Stimulated activated CD4-positive, alpha-beta T cell treated with anti-CD3 and anti-CD28 coated beads, Interleukin-4, amount 100 ng/mL, for 48 hours (primary cell): ENCODE measurements at regions not wholly inside any gene's neighbourhood (a gene's known extent, or its start where the extent isn't known, plus 50 kb on each side); places are given as distances from the start of the nearest gene placed in this dataset.
"Not testable (repeated sequence)": the region's sequence is repeated elsewhere in the genome, so short reads cannot be mapped to it uniquely, and the experiment has no call there.

ENCODE experiments used
- DNase-seq, 2 donors: peaks; one replicate each; pipeline ENCODE4 v3.0.0-alpha.2; 2020; ENCODE audit warnings: low read depth in 2 of 2

GRCh38 chr4:186958726-186959350 lies 235.2 kb upstream of the FAT1 start:
- DNase-seq = no peak

- no peak for DNase-seq
Measured at GRCh38 chr4:186979961-186980745, 256.5 kb upstream of the FAT1 start.

DNA sequence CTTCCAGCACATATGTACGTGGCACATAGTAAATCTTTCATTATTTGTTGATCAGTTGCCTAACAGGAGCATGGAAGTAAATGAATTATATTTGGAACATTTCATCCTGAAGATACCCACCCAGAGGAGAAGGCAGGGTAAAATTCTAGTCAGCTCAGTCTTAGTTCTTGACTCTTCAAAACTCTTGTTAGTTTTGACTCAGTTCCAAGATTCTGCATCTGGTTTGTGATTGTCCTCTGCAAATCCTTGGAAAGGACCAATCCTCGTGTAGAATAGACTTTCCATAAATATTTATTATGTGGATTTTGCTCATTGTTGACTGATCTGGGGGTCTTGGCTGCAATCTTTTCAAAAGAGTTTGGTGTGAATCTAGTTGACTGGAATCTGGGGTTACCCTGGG lies 257.5 kb upstream of the FAT1 start:
- no peak for DNase-seq

DNA sequence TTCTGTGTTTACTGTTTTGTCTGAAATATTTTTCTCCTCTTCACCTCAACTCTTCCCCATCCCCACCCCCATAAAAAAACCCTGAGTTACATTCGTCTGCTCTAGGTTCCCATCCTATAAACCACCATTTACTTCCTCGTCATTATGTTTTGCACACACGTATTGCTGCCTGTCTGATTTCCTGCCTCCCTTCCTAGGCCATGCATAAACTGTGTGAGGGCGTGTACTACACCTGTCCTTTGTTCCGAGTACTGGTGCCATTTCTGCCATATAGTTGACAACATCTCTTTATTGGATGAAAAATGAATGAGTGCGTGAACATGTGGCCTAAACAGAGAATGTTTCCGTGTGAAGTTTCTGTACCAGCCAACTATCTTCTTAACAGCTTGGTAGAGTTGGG lies 258.5 kb upstream of the FAT1 start:
- DNase-seq = no peak

DNA sequence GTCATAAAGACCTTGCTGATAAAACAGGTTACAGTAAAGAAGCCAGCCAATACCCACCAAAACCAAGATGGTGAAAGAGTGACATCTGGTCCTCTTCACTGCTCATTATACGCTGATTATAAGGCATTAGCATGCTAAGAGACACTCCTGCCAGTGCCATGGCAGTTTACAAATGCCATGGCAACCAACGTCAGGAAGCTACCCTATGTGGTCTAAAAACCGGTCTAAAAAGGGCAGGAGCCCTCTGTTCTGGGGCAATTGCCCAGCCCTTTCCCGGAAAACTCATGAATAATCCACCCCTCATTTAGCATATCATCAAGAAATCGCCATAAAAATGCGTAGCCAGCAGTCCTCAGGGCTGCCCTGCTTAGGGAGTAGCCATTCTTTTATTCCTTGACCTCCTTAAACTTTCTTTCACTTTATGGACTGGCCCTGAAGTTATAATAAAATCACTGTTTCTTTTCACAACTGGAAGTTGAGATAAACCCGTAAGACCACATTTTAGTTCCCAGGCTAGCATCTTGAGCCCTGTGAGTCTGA lies 260.5 kb upstream of the FAT1 start:
- no peak for DNase-seq

DNA sequence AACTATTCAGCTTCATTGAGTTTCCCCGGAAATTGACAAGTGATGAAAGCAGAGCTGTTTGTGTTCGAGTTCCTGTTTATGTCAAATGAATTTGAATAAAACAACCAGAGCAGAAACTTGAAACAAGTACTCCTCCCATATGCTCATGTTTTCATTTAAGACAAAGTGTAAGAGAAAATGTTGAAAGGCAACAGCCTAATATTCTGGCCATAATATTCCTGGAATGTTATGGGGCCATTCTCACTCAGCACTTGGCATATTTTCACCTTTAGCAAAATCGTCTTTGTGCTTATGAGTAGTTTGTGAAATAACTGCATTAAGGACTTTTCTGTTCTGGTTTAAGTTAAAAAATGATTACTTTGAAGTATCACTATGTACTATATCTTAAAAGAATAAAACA lies 276.0 kb upstream of the FAT1 start:
- DNase-seq = no peak

GRCh38 chr4:187000281-187000680 lies 276.6 kb upstream of the FAT1 start:
- DNase-seq = no peak

- not testable (repeated sequence) for DNase-seq
Measured at GRCh38 chr4:187002133-187002532, 278.5 kb upstream of the FAT1 start.

DNA sequence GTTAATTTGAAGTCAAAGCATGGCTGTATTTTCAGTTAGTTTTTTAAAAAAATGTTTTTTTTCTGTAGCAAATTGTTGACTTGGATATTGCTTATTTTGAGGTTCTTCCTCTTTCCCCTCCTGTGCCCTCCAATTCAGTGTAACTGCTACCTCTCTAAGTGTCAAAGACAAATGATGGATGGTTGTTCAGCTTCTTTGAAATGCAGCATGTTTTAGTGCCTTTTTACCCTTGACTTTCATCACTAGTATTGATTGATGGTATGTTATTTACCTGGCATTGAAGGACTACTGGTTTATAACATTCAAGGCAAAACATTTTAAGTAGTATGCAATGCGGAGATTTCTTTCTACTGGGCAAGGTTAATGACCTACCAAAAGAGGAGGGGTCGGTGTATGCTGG lies 281.0 kb upstream of the FAT1 start:
- DNase-seq = no peak

- no peak for DNase-seq
Measured at GRCh38 chr4:187006189-187006618, 282.5 kb upstream of the FAT1 start.

- DNase-seq = no peak
Measured at GRCh38 chr4:187010052-187010451, 286.4 kb upstream of the FAT1 start.

DNA sequence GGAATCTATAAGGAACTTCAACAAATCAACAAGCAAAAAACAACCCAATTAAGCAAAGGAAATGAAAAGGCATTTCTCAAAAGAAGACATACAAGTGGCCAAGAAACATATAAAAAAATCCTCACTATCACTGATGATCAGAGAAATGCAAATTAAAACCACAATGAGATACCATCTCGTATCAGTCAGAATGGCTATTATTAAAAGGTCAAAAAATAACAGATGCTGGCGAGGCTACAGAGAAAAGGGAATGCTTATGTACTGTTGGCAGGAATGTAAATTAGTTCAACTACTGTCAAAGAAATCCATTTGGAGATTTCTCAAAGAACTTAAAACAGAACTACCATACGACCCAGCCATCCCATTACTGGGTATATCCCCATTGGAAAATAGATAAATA lies 292.4 kb upstream of the FAT1 start:
- no peak for DNase-seq

GRCh38 chr4:187017147-187017546 lies 293.5 kb upstream of the FAT1 start:
- no peak for DNase-seq

DNA sequence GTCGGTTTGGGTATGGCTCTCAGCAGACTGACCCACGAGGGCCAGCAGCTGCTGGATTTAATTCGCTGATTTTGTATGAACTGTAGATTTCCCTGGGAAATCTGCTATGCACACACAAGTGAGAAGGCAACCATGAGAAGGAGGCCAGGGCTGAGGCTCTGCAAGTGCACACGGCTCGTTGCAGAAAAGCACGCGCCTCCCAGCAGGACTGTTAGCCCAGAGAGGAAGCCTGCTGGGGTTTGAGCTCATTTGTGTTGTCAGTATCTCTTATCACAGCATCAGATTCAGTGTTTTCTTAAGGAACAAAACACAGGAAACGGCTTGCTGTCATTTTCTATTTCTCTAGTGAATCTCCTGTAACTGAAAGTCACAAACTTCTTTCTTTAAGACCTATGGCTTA lies 296.2 kb upstream of the FAT1 start:
- no peak for DNase-seq

- DNase-seq = no peak
Measured at GRCh38 chr4:187020676-187021075, 297.0 kb upstream of the FAT1 start.

DNA sequence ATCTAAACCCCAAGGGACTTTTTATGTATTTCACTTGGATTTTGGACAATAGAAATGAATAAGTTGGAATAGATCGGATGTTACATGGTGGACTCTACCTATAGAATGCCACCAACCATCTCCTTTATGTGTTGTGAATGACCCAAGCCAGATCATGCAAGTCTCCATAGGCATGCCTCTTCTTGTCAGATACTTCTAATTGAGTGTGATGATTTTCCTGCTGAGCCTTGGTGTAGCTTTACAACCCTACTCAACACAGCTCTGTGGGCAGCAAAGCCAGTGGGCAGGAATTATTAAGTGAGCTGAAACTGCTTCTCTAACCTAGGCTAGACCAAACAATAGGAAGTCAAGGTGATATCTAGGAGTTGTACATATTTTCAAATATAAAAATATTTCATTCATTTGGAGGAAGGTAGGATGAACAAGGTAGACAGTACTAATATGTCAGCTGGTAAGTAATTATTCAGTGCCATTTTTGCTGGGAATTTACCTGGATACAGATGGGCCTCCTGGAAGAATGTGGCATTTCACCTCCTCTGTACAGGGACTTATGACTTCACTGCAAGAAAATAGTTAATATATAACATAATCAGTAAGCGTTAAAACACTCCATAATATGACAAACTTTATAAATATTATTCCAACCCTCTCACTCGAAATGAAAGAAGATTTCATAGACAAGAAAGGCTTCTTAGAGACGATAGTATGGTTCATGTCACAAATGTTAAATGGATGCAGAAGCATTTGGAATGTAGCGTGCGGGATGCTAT lies 298.0 kb upstream of the FAT1 start:
- DNase-seq = no peak

GRCh38 chr4:187027272-187027671 lies 303.6 kb upstream of the FAT1 start:
- DNase-seq = no peak

DNA sequence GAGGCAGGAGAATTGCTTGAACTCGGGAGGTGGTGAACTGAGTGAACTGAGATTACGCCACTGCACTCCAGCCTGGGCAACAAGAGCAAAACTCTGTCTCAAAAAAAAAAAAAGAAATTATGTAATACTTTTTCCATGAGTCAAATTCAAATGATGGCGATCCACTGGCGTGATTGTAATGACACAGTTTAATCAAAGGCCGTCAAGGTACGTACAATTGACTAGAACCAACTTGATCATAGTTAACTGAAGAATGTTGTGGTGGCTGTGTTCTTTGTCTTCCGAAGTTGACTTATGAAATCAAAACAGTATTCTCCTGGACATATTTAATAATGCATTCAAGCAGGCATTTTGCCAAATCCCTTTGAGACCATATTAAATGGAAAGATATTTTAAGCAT lies 318.6 kb upstream of the FAT1 start:
- DNase-seq = no peak

DNA sequence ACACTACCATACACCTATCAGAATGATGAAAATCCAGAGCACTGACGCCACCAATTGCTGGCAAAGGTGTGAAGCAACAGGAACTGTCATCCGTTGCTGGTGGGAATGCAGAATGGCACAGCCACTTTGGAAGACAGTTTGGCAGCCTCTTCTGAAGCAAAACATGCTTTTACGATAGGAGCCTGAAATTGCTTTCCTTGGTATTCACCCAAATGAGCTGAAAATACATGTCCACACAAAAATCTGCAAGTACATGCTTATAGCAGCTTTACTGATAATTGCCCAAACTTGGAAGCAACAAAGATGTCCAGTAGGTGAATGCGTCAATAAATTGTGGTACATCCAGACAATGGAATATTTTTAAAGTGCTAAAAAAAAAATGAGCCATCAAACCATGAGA lies 322.8 kb upstream of the FAT1 start:
- DNase-seq = no peak

DNA sequence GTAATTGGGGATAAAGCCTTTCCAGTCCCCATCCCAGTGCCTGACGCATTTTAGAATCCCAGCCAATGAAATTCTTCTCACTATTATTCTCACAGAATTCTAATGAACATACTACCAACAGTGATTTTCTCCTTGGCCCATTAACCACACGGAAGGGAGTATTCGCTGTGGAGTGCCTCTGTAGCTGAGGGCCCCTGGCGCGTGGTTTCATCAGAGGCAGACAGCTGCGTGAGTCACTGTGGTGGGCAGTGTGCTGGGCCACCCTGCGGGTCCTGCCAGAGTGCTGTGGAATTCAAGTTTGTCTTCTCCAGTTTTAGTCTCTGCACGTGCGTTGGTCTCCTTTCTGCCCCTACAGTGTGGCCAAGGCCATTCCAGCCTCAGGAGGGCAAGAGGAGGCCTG lies 335.4 kb upstream of the FAT1 start:
- no peak for DNase-seq

GRCh38 chr4:187059895-187060294 lies 336.2 kb upstream of the FAT1 start:
- no peak for DNase-seq

DNA sequence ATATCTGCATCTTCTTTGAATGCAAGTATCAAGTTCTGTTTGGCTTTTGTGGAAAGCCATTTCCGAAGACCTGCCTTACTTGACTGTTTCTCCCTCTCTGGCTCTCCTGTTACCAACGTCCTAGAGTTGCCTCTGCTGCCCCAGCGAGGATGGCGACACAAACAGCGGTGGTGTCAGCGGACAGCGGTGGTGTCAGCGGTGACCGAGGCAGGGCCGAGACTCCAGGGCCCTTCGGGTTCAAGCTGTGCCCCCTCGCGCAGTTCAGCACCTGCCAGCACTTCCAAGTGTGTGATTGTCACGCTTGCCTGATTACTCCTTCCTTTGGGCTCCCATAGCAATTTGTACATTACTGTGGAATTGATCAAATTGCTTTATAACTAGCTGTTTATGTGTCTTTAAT lies 336.9 kb upstream of the FAT1 start:
- DNase-seq = no peak

DNA sequence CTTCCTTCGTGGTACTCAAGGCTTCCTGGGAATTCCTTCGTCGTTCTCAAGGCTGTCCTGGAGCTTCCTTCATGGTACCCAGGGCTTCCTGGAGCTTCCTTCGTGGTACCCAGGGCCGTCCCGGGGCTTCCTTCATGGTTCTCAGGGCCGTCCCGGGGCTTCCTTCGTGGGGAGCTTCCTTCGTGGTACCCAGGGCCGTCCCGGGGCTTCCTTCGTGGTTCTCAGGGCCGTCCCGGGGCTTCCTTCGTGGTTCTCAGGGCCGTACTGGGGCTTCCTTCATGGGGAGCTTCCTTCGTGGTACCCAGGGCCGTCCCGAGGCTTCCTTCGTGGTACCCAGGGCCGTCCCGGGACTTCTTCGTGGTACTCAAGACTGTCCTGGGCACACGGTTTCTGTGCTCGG lies 339.6 kb upstream of the FAT1 start:
- DNase-seq = no peak
